Endothelial cell of umbilical vein (primary cell): ENCODE measurements at regions not wholly inside any gene's neighbourhood (a gene's known extent, or its start where the extent isn't known, plus 50 kb on each side); places are given as distances from the start of the nearest gene placed in this dataset.

Experiments
- BruUV-seq: library from RNA; stranded (reverse); fragments of 400-500 nt; replicated peaks from 2 replicates; lab custom pipeline; 2021; lab: Mats Ljungman, UMichigan
- CTCF ChIA-PET: fragments of 300-600, 350-600 bp; sonication (Branson Sonifier 250); formaldehyde crosslinking; loops from one replicate; lab custom pipeline; 2021; ENCODE audit warnings: antibody characterized with exemption, inconsistent platforms; lab: Charles Lee
- POLR2A ChIA-PET: fragments of 300-600, 350-600 bp; sonication (Branson Sonifier 250); formaldehyde crosslinking; loops from one replicate; lab custom pipeline; 2021; ENCODE audit warnings: antibody characterized with exemption, inconsistent platforms; lab: Charles Lee
- DNase-seq: peaks from one replicate; pipeline ENCODE4 v3.0.0-alpha.2; 2011; ENCODE audit warnings: low read depth, low spot score
- FAIRE-seq: peaks from 2 replicates; lab custom pipeline; 2011; peaks lifted over from hg19 to GRCh38; lab: Jason Lieb, UNC
- H2AFZ ChIP-seq: 2 replicates; pipeline ENCODE4 v1.6.0; 2012; ENCODE audit warnings: low read depth, low read length, control low read depth, inconsistent platforms
- H3K27ac ChIP-seq: 2 replicates; pipeline ENCODE4 v1.5.1; 2011; ENCODE audit warnings: low read depth, mild to moderate bottlenecking, control low read depth, low read length, moderate library complexity; ENCODE audit not compliant: insufficient read depth
- H3K27me3 ChIP-seq, 2 experiments: 2 replicates each; pipeline versions ENCODE4 v1.6.0 to v1.6.1; 2011; ENCODE audit warnings: low read length in 2 of 2, mixed read lengths in 1 of 2; ENCODE audit not compliant: control insufficient read depth in 2 of 2, insufficient read depth in 2 of 2
- H3K36me3 ChIP-seq, 2 experiments: 2 replicates in 1 of 2; 3 replicates in 1 of 2; pipeline ENCODE4 v1.5.1; 2011; ENCODE audit warnings: low read length in 2 of 2, mild to moderate bottlenecking in 1 of 2, moderate library complexity in 1 of 2; ENCODE audit not compliant: control insufficient read depth in 2 of 2, insufficient read depth in 2 of 2; ENCODE audit errors: extremely low read depth in 1 of 2
- H3K4me1 ChIP-seq: 3 replicates; pipeline ENCODE4 v1.5.1; 2011; ENCODE audit warnings: mild to moderate bottlenecking, low read length; ENCODE audit not compliant: control insufficient read depth, insufficient read depth; ENCODE audit errors: extremely low read depth
- H3K4me2 ChIP-seq: 2 replicates; pipeline ENCODE4 v1.6.1; 2011; ENCODE audit warnings: low read length, control low read depth, mixed read lengths; ENCODE audit not compliant: insufficient read depth
- H3K4me3 ChIP-seq, 3 experiments: fragments of 200-600 bp in 1 of 3; sonication (generic), shearing (Covaris generic) in 1 of 3; replicated peaks in 1 of 3; 2 replicates each; pipeline ENCODE4 v1.5.1; 2011 to 2016; ENCODE audit warnings: control low read depth in 3 of 3, low read length in 3 of 3, mild to moderate bottlenecking in 2 of 3, inconsistent platforms in 1 of 3, low read depth in 1 of 3, moderate library complexity in 1 of 3; ENCODE audit not compliant: insufficient read depth in 1 of 3
- H3K79me2 ChIP-seq: 2 replicates; pipeline ENCODE4 v1.6.0; 2012; ENCODE audit warnings: low read length, inconsistent platforms; ENCODE audit not compliant: control insufficient read depth, insufficient read depth
- H3K9ac ChIP-seq: replicated peaks from 2 replicates; pipeline ENCODE3; 2011; ENCODE audit warnings: low read length, control low read depth; ENCODE audit not compliant: insufficient read depth; ENCODE audit errors: extremely low read depth
- H3K9me1 ChIP-seq: replicated peaks from 3 replicates; pipeline ENCODE4 v1.6.0; 2011; ENCODE audit warnings: mild to moderate bottlenecking, low read length; ENCODE audit not compliant: control insufficient read depth, insufficient read depth; ENCODE audit errors: extremely low read depth
- H3K9me3 ChIP-seq: replicated peaks from 2 replicates; pipeline ENCODE4 v1.5.1; 2012; ENCODE audit warnings: low read length, inconsistent platforms; ENCODE audit not compliant: control insufficient read depth, insufficient read depth
- H4K20me1 ChIP-seq: replicated peaks from 2 replicates; pipeline ENCODE3; 2011; ENCODE audit warnings: mild to moderate bottlenecking, low read length; ENCODE audit not compliant: control insufficient read depth, insufficient read depth; ENCODE audit errors: extremely low read depth
- EZH2 ChIP-seq: IDR thresholded peaks from 2 replicates; pipeline ENCODE4 v1.6.1; 2012; ENCODE audit warnings: borderline replicate concordance, low read depth, mild to moderate bottlenecking, moderate library complexity, low read length, inconsistent platforms; ENCODE audit not compliant: severe bottlenecking
- FOS ChIP-seq: IDR thresholded peaks from 2 replicates; pipeline ENCODE4 v1.6.1; 2011; ENCODE audit warnings: mild to moderate bottlenecking, low read length, moderate library complexity, borderline replicate concordance; ENCODE audit not compliant: insufficient read depth
- GATA2 ChIP-seq: IDR thresholded peaks from 2 replicates; pipeline ENCODE4 v1.7.0; 2011; ENCODE audit warnings: low read depth, mild to moderate bottlenecking, moderate library complexity, mixed read lengths, low read length; ENCODE audit not compliant: insufficient read length, insufficient read depth
- JUN ChIP-seq: IDR thresholded peaks from 2 replicates; pipeline ENCODE4 v1.6.1; 2011; ENCODE audit warnings: borderline replicate concordance, low read depth; ENCODE audit not compliant: insufficient read length, insufficient read depth
- MAX ChIP-seq: IDR thresholded peaks from 2 replicates; pipeline ENCODE4 v1.6.1; 2011; ENCODE audit not compliant: insufficient read depth, insufficient read length
- MYC ChIP-seq: IDR thresholded peaks from one replicate; pipeline ENCODE4 v1.6.1; 2011; ENCODE audit warnings: mild to moderate bottlenecking, low read depth, low read length
- POLR2A ChIP-seq: IDR thresholded peaks from 2 replicates; pipeline ENCODE4 v1.6.1; 2012; ENCODE audit warnings: low read depth, mild to moderate bottlenecking, control low read depth, low read length
- POLR2AphosphoS5 ChIP-seq: IDR thresholded peaks from 2 replicates; pipeline ENCODE4 v1.6.1; 2012; ENCODE audit warnings: low read depth, mild to moderate bottlenecking, control low read depth, low read length, moderate library complexity; ENCODE audit not compliant: insufficient read depth
- dilution Hi-C: fragments of 300-500 bp; cut with MboI; formaldehyde crosslinking; loops from one replicate; pipeline ENCODE4 v1.15.0; 2019; ENCODE audit warnings: low sequenced_read_pairs; ENCODE audit not compliant: extremely low pct_ligation_motif_present
- intact Hi-C: fragments of 100-400 bp; cut with micrococcal nuclease; formaldehyde crosslinking; loops from one replicate; pipeline ENCODE4 v1.10.0; 2022
- TF ChIP-seq, protein P1 (sequence below), 2 donors: IDR thresholded peaks; 1 replicate in 1 of 2; 2 replicates in 1 of 2; pipeline ENCODE4 v1.5.1; 2011; ENCODE audit warnings: low read length in 2 of 2, mild to moderate bottlenecking in 2 of 2, moderate library complexity in 2 of 2, control low read depth in 1 of 2, inconsistent platforms in 1 of 2, low read depth in 1 of 2; ENCODE audit not compliant: insufficient read depth in 1 of 2; ENCODE audit errors: extremely low read depth in 1 of 2

DNA sequence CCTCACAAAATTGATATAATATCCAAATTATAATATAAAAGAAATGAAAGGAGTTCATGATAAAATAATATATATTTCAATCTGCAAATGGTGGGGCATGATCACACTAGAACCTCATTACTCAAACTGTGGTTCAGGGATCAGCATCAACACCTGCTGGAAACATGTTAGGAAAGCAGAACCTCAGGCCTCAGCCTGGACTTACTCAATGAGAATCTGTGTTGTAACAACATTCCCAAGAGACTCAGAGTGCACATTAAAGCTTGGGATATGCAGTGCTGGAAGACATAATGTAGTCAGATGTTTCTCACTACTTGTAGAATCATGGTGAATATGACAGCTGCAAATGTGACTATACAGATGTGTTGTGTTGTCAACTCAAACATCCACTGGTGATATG is 81.7 kb upstream of the ITPRID1 start:
- POLR2A ChIA-PET: no interaction called here

More for the DNA sequence above, 81.7 kb upstream of the ITPRID1 start:
- CTCF ChIA-PET: interaction anchor here (3.7 kb wide), 1 partner anchor 11 kb away, joined by 25 read pairs; no protein-coding TSS in a partner anchor
- H3K4me3 ChIP-seq: no peak overlapping the region
- H4K20me1 ChIP-seq: no peaks in the 10 kb centered on the region
- H3K9ac ChIP-seq: no peak overlapping the region
- dilution Hi-C loops (no loop called here), intact Hi-C loops (no loop called here)
- no peak for TF ChIP-seq GATA2
- TF ChIP-seq EZH2: no peak
- TF ChIP-seq JUN: no peak
- no peak for TF ChIP-seq POLR2A
- TF ChIP-seq FOS: no peak
- TF ChIP-seq MYC: no peak
- TF ChIP-seq, protein P1, sequence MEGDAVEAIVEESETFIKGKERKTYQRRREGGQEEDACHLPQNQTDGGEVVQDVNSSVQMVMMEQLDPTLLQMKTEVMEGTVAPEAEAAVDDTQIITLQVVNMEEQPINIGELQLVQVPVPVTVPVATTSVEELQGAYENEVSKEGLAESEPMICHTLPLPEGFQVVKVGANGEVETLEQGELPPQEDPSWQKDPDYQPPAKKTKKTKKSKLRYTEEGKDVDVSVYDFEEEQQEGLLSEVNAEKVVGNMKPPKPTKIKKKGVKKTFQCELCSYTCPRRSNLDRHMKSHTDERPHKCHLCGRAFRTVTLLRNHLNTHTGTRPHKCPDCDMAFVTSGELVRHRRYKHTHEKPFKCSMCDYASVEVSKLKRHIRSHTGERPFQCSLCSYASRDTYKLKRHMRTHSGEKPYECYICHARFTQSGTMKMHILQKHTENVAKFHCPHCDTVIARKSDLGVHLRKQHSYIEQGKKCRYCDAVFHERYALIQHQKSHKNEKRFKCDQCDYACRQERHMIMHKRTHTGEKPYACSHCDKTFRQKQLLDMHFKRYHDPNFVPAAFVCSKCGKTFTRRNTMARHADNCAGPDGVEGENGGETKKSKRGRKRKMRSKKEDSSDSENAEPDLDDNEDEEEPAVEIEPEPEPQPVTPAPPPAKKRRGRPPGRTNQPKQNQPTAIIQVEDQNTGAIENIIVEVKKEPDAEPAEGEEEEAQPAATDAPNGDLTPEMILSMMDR (IDR thresholded peaks at IDR 0.05; ENCODE audit: extremely low read depth in 1 of 2, insufficient read depth in 1 of 2, low read depth in 1 of 2, low read length in 2 of 2): no peak
- no peak for TF ChIP-seq MAX
- no peak for TF ChIP-seq POLR2AphosphoS5
- no peaks in the 10 kb centered on the region for H3K79me2 ChIP-seq
- no peaks in the 10 kb centered on the region for H3K36me3 ChIP-seq
- no peaks in the 10 kb centered on the region for H3K9me3 ChIP-seq
- no peaks in the 10 kb centered on the region for H3K9me1 ChIP-seq
- H3K27ac ChIP-seq: no peak overlapping the region
- no peak overlapping the region for H3K4me2 ChIP-seq
- no TSS peak for BruUV-seq
- DNase-seq (no peak), FAIRE-seq (no peak)
- H3K4me1 ChIP-seq: no peaks in the 10 kb centered on the region
- H2AFZ ChIP-seq: no peak overlapping the region
- H3K27me3 ChIP-seq: no peaks in the 10 kb centered on the region
